ENCODE measurements at regions not wholly inside any gene's neighbourhood (a gene's known extent, or its start where the extent isn't known, plus 50 kb on each side); places are given as distances from the start of the nearest gene placed in this dataset.

GRCh38 chr18:40307627-40308026 lies 1647.4 kb upstream of the PIK3C3 start:
- no peak for TF ChIP-seq POLR2A (IDR thresholded peaks at IDR 0.05; ENCODE audit: low read depth, low read length)
- no peak for TF ChIP-seq GATA2 (IDR thresholded peaks at IDR 0.05; ENCODE audit: insufficient read depth, insufficient read length, low read depth, low read length)
- TF ChIP-seq MAX (IDR thresholded peaks at IDR 0.05; ENCODE audit: insufficient read depth, insufficient read length), result no peak
- TF ChIP-seq EZH2 (IDR thresholded peaks at IDR 0.05; ENCODE audit: borderline replicate concordance, low read depth, low read length, severe bottlenecking), result no peak
- TF ChIP-seq JUN (IDR thresholded peaks at IDR 0.05; ENCODE audit: borderline replicate concordance, insufficient read depth, insufficient read length, low read depth), result no peak
- TF ChIP-seq CTCF (IDR thresholded peaks at IDR 0.05; ENCODE audit: extremely low read depth in 1 of 2, insufficient read depth in 1 of 2, low read depth in 1 of 2, low read length in 2 of 2), result no peak
- TF ChIP-seq POLR2AphosphoS5 (IDR thresholded peaks at IDR 0.05; ENCODE audit: insufficient read depth, low read depth, low read length), result no peak
- no peak for TF ChIP-seq FOS (IDR thresholded peaks at IDR 0.05; ENCODE audit: borderline replicate concordance, insufficient read depth, low read length)
- no peak for TF ChIP-seq MYC (IDR thresholded peaks at IDR 0.05; ENCODE audit: low read depth, low read length)
- POLR2A ChIA-PET, result no interaction called here
- Histone ChIP-seq H3K4me2 (ENCODE audit: insufficient read depth, low read length) (no peak overlapping the region), H2AFZ (ENCODE audit: low read depth, low read length) (no peak overlapping the region), H3K9ac (replicated peaks; ENCODE audit: extremely low read depth, insufficient read depth, low read length) (no peak overlapping the region), H3K9me1 (replicated peaks; ENCODE audit: control insufficient read depth, extremely low read depth, insufficient read depth, low read length) (no peaks in the 10 kb centered on the region), H3K27me3 (ENCODE audit: control insufficient read depth in 2 of 2, insufficient read depth in 2 of 2, low read length in 2 of 2) (no peaks in the 10 kb centered on the region), H3K79me2 (ENCODE audit: control insufficient read depth, insufficient read depth, low read length) (no peaks in the 10 kb centered on the region), H3K27ac (ENCODE audit: insufficient read depth, low read depth, low read length) (no peak overlapping the region), H3K9me3 (replicated peaks; ENCODE audit: control insufficient read depth, insufficient read depth, low read length) (no peaks in the 10 kb centered on the region), H3K36me3 (ENCODE audit: control insufficient read depth in 2 of 2, extremely low read depth in 1 of 2, insufficient read depth in 2 of 2, low read length in 2 of 2) (no peaks in the 10 kb centered on the region), H3K4me3 (replicated peaks in 1 of 3; ENCODE audit: insufficient read depth in 1 of 3, low read depth in 1 of 3, low read length in 3 of 3) (no peak overlapping the region), H4K20me1 (replicated peaks; ENCODE audit: control insufficient read depth, extremely low read depth, insufficient read depth, low read length) (no peaks in the 10 kb centered on the region), H3K4me1 (ENCODE audit: control insufficient read depth, extremely low read depth, insufficient read depth, low read length) (no peaks in the 10 kb centered on the region)
- dilution Hi-C loops (cut with MboI; ENCODE audit: extremely low pct_ligation_motif_present, low sequenced_read_pairs) (no loop called here), intact Hi-C loops (cut with micrococcal nuclease) (no loop called here)
- no peak for DNase-seq (ENCODE audit: low read depth, low spot score)
- CTCF ChIA-PET, result no interaction called here
- no peak for FAIRE-seq
- no TSS peak for BruUV-seq (replicated peaks)

All from endothelial cell of umbilical vein (primary cell).